ENCODE measurements at regions not wholly inside any gene's neighbourhood (a gene's known extent, or its start where the extent isn't known, plus 50 kb on each side); places are given as distances from the start of the nearest gene placed in this dataset.

DNA sequence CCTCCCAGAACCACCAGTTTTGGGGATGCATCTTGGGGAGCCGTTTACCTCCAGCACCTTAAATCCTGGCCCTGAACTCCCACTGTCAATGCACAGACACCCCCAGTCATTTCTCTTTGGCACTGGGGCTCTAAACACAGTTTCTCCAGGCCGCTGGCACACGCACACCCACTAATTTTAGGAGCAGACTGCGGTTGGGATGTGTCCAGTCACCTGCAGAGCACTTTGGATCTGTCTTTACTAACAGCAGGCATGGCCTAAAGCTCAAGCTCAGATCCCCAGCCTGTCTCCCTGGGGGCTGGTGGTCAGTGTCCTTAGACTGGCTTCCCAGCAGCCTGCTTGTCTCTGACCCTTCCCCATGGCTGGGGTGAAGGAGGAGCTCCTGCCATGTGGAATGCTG is 49.9 kb downstream of the SYNE3 start:
- no peak for DNase-seq

- no peak for DNase-seq
Measured at GRCh38 chr14:95465936-95466335, 50.5 kb downstream of the SYNE3 start.

DNA sequence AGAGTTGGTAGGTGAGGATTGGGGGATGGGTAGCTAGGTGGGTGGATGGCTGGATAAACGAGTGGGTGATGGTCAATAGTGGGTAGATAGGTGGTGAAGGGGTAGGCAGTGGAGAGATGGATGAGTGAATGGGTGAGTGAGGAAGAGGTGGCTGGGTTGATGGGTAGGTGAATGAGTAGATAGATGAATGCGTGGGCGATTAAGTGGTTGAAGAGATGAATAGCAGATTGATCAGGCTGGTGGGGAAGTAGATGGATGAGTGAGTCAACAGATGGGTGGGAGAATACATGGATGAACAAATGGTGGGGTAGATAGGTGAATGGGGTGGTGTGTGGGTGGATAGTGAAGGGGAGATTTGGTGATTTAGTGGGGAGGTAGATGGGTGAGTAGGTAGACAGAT is 51.1 kb downstream of the SYNE3 start:
- peak in 1 of 2 experiments; percentile 15 for DNase-seq

- no peak for DNase-seq
Measured at GRCh38 chr14:95464514-95464913, 51.9 kb downstream of the SYNE3 start.

- no peak for DNase-seq
Measured at GRCh38 chr14:95464103-95464502, 52.3 kb downstream of the SYNE3 start.

DNA sequence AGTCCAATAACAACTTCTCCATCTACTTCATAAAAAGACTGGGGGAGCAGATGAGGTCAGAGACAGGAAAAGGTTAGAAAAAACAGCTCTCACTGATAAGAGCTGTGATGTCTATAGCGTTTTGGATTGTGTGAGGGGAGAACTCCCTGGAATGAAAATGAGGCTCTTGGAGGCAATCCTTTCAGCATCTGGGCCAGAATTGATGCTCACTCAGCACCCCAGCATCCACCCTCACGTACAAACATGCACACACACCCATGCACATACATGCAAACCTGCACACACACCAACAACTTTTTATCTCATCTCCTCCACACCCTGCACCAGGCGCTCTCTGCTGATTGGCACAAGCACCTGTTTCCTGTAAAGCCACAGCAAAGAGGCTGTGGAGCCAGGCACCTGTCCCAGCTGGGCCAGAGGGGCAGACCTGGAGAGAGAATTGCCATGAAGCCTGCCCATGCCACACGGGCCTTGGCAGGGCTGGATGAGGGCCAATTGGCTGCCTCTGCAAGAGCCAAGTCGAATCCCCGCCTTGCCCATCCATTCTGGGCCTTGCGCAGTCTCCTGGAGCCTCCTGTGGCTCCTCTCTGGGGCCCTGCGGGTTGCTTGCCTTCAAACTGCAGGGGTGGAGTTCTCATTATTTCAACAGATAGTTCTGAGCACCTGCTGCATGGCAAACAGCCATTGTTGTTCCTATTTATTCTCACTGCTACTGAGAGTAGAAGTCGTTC is 53.1 kb downstream of the SYNE3 start:
- peak in 1 of 2 experiments; percentile 19 for DNase-seq

DNA sequence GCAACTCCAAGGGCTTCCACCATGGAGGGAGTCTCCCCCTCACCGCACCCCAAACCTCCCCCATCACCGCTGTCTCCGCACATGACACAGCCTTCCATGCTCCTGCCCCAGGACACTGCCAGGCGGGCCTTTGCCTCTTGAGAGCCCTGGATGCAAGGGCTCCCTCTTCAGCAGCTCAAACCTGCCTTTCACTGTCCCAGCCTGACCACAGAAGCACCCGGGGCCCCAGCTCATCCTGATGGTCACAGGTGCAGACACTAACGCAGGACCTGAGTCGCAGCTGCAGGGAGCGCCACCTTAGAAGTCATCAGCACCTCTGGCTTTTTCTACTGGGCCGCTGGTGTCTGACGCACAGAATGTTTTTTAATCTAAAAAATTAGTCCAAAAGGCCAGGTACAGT is 54.0 kb downstream of the SYNE3 start:
- no peak for DNase-seq

- DNase-seq, result no peak
Measured at GRCh38 chr14:95460647-95461478, 55.6 kb downstream of the SYNE3 start.

DNA sequence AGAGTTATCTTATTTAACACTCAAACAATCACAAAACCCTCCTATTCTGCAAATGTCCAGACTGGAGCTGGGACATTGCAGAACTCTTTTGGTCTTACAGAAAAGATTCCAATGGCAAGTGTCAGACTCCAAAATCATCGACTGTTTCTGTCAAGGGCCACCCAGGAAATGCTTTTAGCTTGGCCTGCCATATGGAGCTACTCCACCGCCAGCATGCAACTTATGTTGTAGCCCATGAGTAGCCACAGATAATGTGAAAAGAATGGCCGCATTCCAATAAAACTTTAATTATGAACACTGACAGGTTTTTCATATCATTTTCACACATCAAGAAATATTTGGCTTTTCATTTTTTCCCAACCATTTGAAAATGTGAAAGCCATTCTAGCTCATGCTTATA is 57.5 kb downstream of the SYNE3 start:
- DNase-seq, result no peak

DNA sequence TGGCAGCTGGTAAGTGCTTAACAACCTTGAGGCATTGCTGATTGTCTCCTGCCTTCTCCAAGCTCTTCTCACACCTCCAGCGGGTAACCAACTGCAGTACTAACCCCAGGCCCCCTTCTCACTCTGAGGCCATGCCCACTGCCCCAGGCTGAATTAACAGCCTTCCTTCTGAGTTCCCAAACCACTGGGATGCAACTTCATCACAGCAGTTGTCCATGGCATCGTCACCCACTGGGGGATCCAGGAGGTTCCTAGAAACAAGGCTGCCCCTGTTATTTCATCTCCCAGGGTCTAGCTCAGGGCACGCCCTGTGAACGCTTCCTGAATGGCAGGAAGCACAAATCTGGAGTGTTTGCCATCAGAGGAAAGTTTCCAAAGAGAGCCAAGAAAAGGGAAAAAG is 58.0 kb downstream of the SYNE3 start:
- no peak for DNase-seq

- DNase-seq, result no peak
Measured at GRCh38 chr14:95456281-95456680, 60.2 kb downstream of the SYNE3 start.

DNA sequence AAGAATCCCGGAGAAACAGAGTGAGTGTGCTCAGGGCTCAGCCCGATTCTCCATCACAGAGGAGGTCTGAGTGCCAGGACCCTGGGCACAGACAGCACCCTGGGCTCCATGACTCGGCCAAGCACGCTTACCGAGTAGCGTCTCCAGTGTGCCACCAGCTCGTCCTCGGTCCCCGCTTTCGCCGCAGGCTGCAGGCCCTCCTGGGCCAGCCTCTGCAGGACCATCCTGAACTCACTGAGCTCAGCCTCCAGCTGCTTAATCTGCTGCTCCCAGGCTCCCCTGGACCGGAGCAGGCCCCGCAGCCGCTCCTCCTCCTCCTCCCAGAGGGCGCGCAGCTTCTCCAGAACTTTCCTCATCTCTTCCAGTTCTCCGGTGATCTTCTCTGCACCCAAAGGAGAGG is 61.2 kb downstream of the SYNE3 start:
- DNase-seq, result no peak

GRCh38 chr14:95453713-95453980 is 62.8 kb downstream of the SYNE3 start:
- no peak for DNase-seq

GRCh38 chr14:95452893-95453712 is 63.3 kb downstream of the SYNE3 start:
- no peak for DNase-seq

DNA sequence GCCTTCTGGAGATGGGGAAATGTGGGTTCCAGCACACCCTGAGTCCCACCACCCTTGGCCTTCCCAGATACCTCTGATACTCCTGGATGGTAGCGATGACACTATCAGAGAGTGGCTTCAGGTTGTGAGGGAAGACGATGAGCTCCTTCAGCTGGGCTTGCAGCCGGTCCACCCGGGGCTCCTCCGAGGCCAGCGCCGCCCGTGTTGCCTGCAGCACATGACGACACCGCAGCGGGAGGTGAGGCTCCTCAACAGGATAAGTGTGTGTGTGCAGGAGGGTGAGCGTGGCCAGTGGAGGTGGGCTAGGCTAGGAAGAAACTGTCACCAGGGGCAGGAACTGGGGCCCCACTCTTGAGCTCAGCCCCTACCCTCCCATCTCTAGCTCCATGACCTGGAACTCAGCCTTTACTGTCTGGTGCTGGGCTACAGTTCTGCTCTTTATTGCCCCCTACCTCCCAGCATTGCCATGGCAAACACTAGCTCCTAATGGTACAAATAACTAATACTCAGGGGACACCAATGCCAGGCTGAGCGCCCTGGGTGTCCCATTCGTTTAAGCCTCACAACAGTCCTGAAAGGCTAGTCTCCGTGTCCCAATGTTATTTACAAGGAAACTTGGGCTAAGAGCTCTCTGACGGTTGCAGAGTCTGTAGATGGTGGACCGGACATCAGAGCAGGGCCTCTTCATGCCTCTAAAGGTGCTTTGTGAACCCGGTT is 64.1 kb downstream of the SYNE3 start:
- no peak for DNase-seq

GRCh38 chr14:95449131-95449530 is 67.3 kb downstream of the SYNE3 start:
- DNase-seq, result no peak

DNA sequence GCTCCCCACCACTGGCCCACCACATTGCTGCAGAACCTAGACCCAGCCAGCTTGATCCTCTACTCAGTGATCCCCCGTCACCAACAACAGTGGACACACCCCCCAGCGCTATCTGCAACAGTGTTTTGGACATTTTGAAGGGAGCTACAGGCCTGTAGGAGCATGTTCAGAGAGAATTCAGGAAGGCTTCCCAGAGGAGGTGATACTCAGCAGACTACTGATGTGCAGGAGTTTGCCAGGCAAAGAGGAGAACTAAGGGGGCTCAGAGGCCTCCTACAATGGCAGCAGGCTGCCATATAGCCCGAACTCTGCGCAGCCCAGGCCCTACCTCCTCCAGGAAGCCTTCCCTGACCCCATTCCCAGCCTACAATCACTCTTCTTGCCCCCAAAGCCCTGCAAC is 70.0 kb downstream of the SYNE3 start:
- DNase-seq, result no peak

GRCh38 chr14:95445676-95446075 is 70.8 kb downstream of the SYNE3 start:
- no peak for DNase-seq

DNA sequence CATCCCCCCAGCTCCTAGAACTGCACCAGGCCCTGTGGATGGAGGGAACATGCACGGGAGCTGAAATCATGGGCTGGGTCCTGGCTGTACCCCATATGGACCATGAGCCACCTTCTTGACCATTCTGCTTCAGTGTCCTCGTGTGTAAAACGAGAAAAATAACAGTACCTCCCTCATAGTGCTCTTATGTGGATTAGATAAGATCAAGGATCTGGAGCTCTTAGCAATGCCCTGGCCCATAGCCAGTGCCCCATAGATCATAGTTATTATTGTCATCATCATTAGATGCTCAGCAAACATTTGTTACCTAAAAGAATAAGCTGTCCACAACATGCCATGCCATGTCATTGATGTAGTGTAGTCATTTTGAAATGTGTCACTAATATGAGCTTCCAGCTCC is 71.3 kb downstream of the SYNE3 start:
- DNase-seq, result no peak

DNA sequence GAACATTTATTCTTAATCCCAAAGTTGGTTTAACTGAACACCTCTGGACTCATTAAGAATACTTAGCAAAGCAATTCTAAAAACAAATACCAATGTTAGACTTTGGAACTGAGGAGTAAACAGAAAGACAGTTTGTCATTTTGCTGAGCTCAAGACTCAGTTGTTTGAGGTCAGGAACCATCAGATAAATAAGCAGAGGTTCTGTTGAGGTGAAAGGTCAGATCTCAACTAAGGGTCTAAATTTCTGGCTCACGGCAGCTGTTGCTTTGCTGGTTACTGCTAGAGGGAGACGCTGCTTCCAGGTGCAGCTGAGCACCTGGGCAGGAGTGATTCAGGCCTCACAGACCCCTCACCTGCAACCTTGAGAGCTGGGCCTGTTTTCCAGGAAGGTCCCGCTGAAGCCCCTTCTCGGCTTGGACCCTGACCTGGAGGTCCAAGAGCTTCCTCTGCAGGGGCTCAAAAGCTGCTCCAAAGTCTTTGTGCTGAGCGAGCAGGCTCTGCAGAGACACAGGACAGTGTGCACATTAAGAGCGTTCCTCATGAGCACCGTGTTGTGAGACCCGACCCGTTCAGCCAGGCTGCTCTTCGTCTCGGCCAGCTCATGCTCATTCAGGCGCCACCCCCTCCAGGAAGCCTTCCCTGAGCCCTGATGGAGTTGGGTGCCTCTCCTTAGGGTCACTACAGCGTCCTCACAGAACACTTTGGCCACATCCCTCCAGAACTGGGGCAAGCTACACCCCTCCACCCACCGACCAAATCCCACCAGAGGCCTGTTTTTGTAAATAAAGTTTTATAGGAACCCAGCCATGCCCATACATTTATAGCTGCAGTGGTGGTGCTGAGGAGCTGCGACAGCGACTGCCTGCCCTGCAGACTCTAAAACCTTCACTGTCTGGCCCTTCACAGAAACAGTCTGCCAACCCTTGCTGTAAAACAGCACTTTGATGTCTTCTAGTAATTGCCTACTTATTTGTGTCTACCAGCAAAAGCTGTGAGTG is 72.0 kb downstream of the SYNE3 start:
- no peak for DNase-seq

DNA sequence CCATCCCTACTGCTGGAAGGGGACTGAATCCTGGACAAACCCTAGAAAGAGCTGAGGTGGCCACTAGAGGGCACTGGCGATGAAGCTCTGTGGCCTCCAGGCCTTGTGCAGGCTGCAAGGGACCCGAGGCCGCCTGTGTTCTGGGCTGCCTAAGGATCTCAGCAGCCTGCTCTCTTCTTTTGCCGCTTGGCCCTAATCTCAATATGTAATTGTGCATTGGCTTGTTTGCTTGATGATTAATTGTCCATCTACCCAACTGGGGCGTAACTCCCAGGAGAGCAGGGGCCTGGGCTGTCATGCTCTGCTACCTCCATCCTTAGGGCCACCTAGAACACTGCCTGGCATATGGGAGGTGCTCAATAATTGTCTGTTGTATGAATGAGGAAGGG is 73.8 kb downstream of the SYNE3 start:
- peak; percentile 58 to 76 for DNase-seq

Data from stimulated activated CD4-positive, alpha-beta T cell treated with anti-CD3 and anti-CD28 coated beads, Interleukin-4, amount 100 ng/mL, for 4 hours (primary cell).